ENCODE measurements at regions not wholly inside any gene's neighbourhood (a gene's known extent, or its start where the extent isn't known, plus 50 kb on each side); places are given as distances from the start of the nearest gene placed in this dataset.

DNA sequence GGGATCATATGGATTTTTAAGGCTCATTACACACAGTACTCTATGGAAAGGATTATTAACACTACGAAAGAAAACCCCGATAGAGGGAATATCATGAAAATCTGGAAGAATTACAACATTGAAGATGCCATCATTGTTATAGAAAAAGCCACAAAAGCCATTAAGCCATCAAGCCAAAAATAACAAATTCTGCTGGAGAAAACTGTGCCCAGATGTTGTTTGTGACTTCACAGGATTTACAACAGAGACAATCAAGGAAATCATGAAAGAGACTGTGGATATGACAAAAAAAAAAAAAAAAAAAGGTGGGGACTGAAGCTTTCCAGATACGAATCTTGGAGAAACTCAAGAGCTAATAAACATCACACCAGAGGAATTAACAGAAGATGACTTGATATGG, 433.8 kb upstream of the CDH6 start:
- no peak for DNase-seq (ENCODE audit: low spot score)
- no peaks in the 10 kb centered on the region for H3K36me3 ChIP-seq (ENCODE audit: insufficient read depth, low read length)
- H3K9me2 ChIP-seq (ENCODE audit: insufficient read depth, low read length), result no peaks in the 10 kb centered on the region
- no peak overlapping the region for H2AFZ ChIP-seq (ENCODE audit: low read length)
- no peaks in the 10 kb centered on the region for H3K4me1 ChIP-seq (ENCODE audit: insufficient read depth, low read length, poor library complexity, severe bottlenecking)
- H3K27ac ChIP-seq (ENCODE audit: low read depth, low read length, poor library complexity, severe bottlenecking), result no peak overlapping the region
- H3K79me2 ChIP-seq (ENCODE audit: insufficient read depth, low read depth, low read length), result no peaks in the 10 kb centered on the region
- BruUV-seq (replicated peaks), result no TSS peak
- no peak overlapping the region for H3K4me2 ChIP-seq (ENCODE audit: low read length)
- intact Hi-C loops (cut with micrococcal nuclease; ENCODE audit: unreplicated experiment), result no loop called here
- H3K9me3 ChIP-seq (ENCODE audit: low read length), result no peaks in the 10 kb centered on the region
- H4K20me1 ChIP-seq (ENCODE audit: insufficient read depth, low read length), result no peaks in the 10 kb centered on the region
- no peak for TF ChIP-seq EZH2phosphoT487 (IDR thresholded peaks at IDR 0.05; ENCODE audit: borderline replicate concordance, low read depth, low read length)
- TF ChIP-seq, protein P1, sequence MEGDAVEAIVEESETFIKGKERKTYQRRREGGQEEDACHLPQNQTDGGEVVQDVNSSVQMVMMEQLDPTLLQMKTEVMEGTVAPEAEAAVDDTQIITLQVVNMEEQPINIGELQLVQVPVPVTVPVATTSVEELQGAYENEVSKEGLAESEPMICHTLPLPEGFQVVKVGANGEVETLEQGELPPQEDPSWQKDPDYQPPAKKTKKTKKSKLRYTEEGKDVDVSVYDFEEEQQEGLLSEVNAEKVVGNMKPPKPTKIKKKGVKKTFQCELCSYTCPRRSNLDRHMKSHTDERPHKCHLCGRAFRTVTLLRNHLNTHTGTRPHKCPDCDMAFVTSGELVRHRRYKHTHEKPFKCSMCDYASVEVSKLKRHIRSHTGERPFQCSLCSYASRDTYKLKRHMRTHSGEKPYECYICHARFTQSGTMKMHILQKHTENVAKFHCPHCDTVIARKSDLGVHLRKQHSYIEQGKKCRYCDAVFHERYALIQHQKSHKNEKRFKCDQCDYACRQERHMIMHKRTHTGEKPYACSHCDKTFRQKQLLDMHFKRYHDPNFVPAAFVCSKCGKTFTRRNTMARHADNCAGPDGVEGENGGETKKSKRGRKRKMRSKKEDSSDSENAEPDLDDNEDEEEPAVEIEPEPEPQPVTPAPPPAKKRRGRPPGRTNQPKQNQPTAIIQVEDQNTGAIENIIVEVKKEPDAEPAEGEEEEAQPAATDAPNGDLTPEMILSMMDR (conservative IDR thresholded peaks at IDR 0.05; ENCODE audit: low read length), result no peak
- CTCF ChIA-PET (ENCODE audit: unreplicated experiment), result no interaction called here
- POLR2A ChIA-PET, result no interaction called here
- no peak overlapping the region for H3K4me3 ChIP-seq (ENCODE audit: low read depth, low read length, poor library complexity, severe bottlenecking)

DNA sequence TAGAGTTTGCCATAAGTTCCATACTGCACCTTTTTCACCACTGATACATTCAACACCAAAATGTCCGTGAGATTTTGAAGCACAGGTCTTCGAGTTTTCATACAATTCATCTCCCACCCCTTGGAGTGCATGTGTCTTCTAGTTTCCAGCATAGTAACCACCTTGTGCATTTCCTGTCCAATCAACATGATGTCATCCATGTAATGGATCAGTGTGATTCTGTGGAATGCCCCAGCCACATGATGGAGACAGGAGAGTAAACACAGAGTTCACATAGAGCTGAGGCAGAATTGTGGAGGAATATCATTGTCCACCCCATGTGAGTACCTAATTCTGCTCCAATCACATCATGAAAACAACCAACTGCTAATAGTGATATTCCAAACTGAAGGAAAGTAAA, 441.5 kb upstream of the CDH6 start:
- BruUV-seq (replicated peaks), result no TSS peak
- ChIA-PET CTCF (ENCODE audit: unreplicated experiment) (no interaction called here), POLR2A (no interaction called here)
- Histone ChIP-seq H3K4me1 (ENCODE audit: insufficient read depth, low read length, poor library complexity, severe bottlenecking) (no peaks in the 10 kb centered on the region), H3K27ac (ENCODE audit: low read depth, low read length, poor library complexity, severe bottlenecking) (no peak overlapping the region), H3K9me3 (ENCODE audit: low read length) (no peaks in the 10 kb centered on the region), H3K36me3 (ENCODE audit: insufficient read depth, low read length) (no peaks in the 10 kb centered on the region), H3K9me2 (ENCODE audit: insufficient read depth, low read length) (no peaks in the 10 kb centered on the region), H4K20me1 (ENCODE audit: insufficient read depth, low read length) (no peaks in the 10 kb centered on the region), H3K4me2 (ENCODE audit: low read length) (no peak overlapping the region), H3K79me2 (ENCODE audit: insufficient read depth, low read depth, low read length) (no peaks in the 10 kb centered on the region), H3K4me3 (ENCODE audit: low read depth, low read length, poor library complexity, severe bottlenecking) (no peak overlapping the region), H2AFZ (ENCODE audit: low read length) (no peak overlapping the region)
- no peak for TF ChIP-seq EZH2phosphoT487 (IDR thresholded peaks at IDR 0.05; ENCODE audit: borderline replicate concordance, low read depth, low read length)
- DNase-seq (ENCODE audit: low spot score), result no peak
- intact Hi-C loops (cut with micrococcal nuclease; ENCODE audit: unreplicated experiment), result no loop called here

DNA sequence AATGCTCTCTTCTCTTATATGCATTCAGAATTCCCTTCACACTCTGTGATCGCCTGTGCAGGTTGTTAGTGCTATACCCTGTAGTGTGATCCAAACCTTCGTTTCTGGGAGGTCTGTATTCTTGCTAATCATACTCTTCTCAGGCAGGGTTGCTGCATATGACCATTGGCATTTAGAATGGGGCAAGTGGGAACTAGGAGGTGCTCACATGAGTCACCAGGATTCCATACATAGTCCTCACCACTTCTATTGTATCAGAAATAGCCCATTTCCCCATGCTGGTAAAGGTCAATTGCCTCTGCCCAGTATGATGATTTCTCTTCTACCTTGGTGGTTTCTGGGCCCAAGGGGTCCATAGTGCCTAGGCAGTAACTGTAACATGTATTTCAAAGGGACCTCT, 443.5 kb upstream of the CDH6 start:
- Histone ChIP-seq H3K4me2 (ENCODE audit: low read length) (no peak overlapping the region), H4K20me1 (ENCODE audit: insufficient read depth, low read length) (no peaks in the 10 kb centered on the region), H2AFZ (ENCODE audit: low read length) (no peak overlapping the region), H3K4me3 (ENCODE audit: low read depth, low read length, poor library complexity, severe bottlenecking) (no peak overlapping the region), H3K4me1 (ENCODE audit: insufficient read depth, low read length, poor library complexity, severe bottlenecking) (no peaks in the 10 kb centered on the region), H3K9me2 (ENCODE audit: insufficient read depth, low read length) (no peaks in the 10 kb centered on the region), H3K27ac (ENCODE audit: low read depth, low read length, poor library complexity, severe bottlenecking) (no peak overlapping the region), H3K79me2 (ENCODE audit: insufficient read depth, low read depth, low read length) (no peaks in the 10 kb centered on the region), H3K9me3 (ENCODE audit: low read length) (no peaks in the 10 kb centered on the region), H3K36me3 (ENCODE audit: insufficient read depth, low read length) (no peaks in the 10 kb centered on the region)
- DNase-seq (ENCODE audit: low spot score), result no peak
- intact Hi-C loops (cut with micrococcal nuclease; ENCODE audit: unreplicated experiment), result no loop called here
- TF ChIP-seq EZH2phosphoT487 (IDR thresholded peaks at IDR 0.05; ENCODE audit: borderline replicate concordance, low read depth, low read length), result no peak
- BruUV-seq (replicated peaks), result no TSS peak
- ChIA-PET CTCF (ENCODE audit: unreplicated experiment) (no interaction called here), POLR2A (interaction anchor here (0.5 kb wide), 1 partner anchor 29 kb away, joined by 3 read pairs; no protein-coding TSS in a partner anchor)

DNA sequence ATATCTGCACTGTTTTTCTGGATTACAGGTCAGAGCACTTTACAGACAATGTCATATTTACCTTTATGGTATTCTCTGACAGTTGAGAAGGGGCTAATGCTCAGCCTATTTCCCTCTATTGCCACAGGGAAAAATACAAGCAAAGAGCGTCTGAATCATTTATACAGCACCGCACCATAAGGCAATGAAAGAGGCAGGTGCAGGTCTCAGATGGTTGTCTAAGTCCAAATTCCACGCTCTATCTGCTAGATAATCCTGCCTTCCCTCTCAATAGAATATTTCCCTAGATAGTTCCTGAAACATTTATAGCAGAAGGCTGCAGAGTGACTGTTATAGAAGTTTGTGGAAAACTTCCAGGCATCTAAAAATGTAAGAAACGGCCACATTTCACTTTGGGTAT, 446.1 kb upstream of the CDH6 start:
- intact Hi-C loops (cut with micrococcal nuclease; ENCODE audit: unreplicated experiment), result no loop called here
- CTCF ChIA-PET (ENCODE audit: unreplicated experiment), result no interaction called here
- no peak overlapping the region for H3K4me3 ChIP-seq (ENCODE audit: low read depth, low read length, poor library complexity, severe bottlenecking)
- no peak for TF ChIP-seq EZH2phosphoT487 (IDR thresholded peaks at IDR 0.05; ENCODE audit: borderline replicate concordance, low read depth, low read length)
- TF ChIP-seq, protein P1 (conservative IDR thresholded peaks at IDR 0.05; ENCODE audit: low read length), result no peak
- no peaks in the 10 kb centered on the region for H3K4me1 ChIP-seq (ENCODE audit: insufficient read depth, low read length, poor library complexity, severe bottlenecking)
- H3K27ac ChIP-seq (ENCODE audit: low read depth, low read length, poor library complexity, severe bottlenecking), result no peak overlapping the region
- POLR2A ChIA-PET, result no interaction called here
- no peaks in the 10 kb centered on the region for H4K20me1 ChIP-seq (ENCODE audit: insufficient read depth, low read length)
- H3K9me3 ChIP-seq (ENCODE audit: low read length), result no peaks in the 10 kb centered on the region
- H3K79me2 ChIP-seq (ENCODE audit: insufficient read depth, low read depth, low read length), result no peaks in the 10 kb centered on the region
- BruUV-seq (replicated peaks), result no TSS peak
- no peak overlapping the region for H2AFZ ChIP-seq (ENCODE audit: low read length)
- DNase-seq (ENCODE audit: low spot score), result no peak
- no peaks in the 10 kb centered on the region for H3K36me3 ChIP-seq (ENCODE audit: insufficient read depth, low read length)
- no peaks in the 10 kb centered on the region for H3K9me2 ChIP-seq (ENCODE audit: insufficient read depth, low read length)
- H3K4me2 ChIP-seq (ENCODE audit: low read length), result no peak overlapping the region

Measured in OCI-LY7 (cell line).